Ammon's horn (tissue), 1 donor: ENCODE measurements at regions not wholly inside any gene's neighbourhood (a gene's known extent, or its start where the extent isn't known, plus 50 kb on each side); places are given as distances from the start of the nearest gene placed in this dataset.
"Not testable (repeated sequence)": the region's sequence is repeated elsewhere in the genome, so short reads cannot be mapped to it uniquely, and the experiment has no call there.

Source experiments
- DNase-seq: peaks from one replicate; pipeline ENCODE4 v3.0.0-alpha.2; 2016; ENCODE audit warnings: low spot score

DNA sequence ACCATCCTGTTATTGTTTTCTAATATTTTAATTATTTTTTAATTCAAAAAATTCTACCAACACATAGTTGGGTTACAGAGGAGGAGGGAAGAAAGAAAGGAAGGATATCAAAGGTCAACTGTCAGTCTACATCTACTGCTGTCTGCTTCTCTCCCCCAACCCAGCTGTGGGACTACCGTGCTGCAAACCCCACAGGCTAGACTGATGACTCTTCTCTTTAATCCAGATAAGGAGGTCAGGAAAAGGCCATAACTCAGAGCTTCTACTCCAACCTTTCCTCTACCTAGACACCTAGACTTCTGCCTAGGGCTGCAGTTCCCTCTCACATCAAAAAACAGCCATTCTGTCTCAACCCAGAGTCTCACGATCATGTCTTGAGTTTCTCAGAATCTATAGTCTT, 124.2 kb upstream of the ETV3 start:
- DNase-seq: no peak

GRCh38 chr1:157255891-157256290, 117.7 kb upstream of the ETV3 start:
- DNase-seq: not testable (repeated sequence)

DNA sequence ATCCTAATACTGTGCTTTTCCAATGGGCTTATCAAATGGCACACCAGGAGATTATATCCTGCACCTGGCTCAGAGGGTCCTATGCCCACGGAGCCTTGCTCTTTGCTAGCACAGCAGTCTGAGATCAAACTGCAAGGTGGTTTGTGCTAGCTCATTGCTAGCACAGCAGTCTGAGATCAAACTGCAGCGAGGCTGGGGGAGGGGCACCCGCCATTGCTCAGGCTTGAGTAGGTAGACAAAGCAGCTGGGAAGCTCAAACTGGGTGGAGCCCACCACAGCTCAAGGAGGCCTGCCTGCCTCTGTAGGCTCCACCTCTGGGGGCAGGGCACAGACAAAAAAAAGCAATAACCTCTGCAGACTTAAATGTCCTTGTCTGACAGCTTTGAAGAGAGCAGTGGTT, 116.0 kb upstream of the ETV3 start:
- not testable (repeated sequence) for DNase-seq

DNA sequence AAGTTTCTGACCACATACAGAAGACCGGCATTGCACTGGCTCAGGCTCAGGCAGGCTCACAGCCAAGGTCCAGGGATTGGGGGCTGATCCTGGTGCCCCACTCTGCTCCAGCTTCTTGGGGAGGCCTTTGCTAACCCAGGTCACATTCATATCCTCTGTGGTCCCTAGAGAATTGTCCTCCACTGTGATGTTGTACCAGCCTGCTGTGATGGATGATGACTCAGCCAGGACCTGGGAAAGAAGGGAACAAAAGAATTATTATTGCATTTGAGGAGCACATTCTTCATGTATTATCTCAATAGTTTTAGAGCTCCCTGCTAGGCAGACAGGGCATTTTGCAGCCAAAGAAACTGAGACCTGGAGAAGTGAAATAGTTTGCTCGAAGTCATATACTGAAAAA, 114.3 kb upstream of the ETV3 start:
- no peak for DNase-seq

- no peak for DNase-seq
Measured at GRCh38 chr1:157249739-157250138, 111.5 kb upstream of the ETV3 start.

DNA sequence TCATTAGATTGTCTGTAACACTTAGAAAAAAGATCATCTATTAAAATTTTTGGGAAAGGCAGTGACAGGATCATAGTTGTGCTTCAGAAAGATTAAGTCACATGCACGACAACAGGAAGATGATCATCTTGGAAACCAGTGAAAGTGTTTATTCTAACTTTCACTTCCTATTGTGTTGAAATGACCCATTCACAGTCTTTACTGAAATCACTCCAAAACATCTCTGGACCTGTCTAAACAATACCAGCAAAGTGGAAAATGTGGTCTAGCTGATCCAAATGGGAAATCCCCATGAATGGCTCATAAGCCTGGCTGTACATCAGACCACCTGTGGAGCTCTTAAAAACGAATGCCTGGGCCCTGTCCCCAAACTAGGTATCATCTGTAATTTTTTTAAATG, 111.1 kb upstream of the ETV3 start:
- DNase-seq: no peak

- not testable (repeated sequence) for DNase-seq
Measured at GRCh38 chr1:157247764-157248049, 109.5 kb upstream of the ETV3 start.

- DNase-seq: no peak
Measured at GRCh38 chr1:157247005-157247763, 109.0 kb upstream of the ETV3 start.

DNA sequence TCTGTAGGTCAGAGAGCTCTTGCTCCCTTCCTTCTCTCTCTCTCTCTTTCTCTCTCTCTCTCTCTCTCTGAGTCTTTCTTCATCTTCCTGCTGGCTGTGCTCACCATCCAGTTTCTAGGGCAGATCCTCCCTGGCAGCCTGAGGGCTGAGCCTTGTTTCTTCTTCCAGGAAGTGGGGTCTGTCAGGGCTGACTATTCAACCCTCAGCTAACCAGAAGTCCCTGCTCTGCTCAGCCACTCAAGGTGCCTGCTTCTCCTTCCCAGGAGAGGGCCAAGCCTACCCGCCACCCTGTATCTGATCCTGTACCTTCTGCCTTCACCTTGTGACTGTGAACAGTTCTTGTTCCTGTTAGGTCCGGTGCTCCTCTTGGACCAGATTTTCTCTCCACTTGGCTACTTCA, 107.6 kb upstream of the ETV3 start:
- DNase-seq: no peak

DNA sequence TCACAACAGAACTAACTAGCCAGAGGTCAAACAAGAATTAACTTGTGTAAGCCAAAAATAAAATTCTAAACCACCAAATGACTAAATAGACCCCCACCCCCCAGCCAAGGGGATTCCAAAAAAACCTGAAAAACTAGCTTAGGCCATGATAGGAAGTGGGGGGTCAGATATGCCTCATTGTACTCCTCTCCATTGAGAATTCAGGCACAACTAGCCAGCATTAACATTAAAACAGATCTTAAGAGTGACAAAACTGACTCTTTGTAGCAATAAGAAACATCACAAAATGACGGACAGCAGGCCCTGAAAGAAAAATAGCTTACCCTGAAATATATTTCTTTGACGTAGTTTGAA, 103.0 kb upstream of the ETV3 start:
- DNase-seq: no peak

- DNase-seq: no peak
Measured at GRCh38 chr1:157240495-157241184, 102.4 kb upstream of the ETV3 start.

- no peak for DNase-seq
Measured at GRCh38 chr1:157239936-157240335, 101.7 kb upstream of the ETV3 start.

DNA sequence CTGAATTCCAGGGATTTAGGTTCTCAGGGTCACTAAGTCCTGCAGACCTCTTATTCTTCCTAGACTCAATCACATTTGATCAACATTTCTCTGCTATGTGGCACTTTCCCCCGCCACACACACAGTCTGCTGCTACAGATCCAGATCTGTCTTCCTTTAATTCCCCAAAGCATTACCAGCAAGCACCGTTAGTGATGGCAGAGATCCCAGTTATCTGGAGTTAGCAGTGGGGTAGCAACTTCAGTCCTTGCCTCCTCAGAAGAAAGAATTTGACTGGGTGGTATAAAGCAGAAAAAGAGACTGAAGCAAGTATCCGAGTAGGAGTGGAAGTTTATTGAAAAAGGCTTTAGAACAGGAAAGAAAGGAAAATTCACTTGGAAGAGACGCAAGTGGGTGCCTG, 100.4 kb upstream of the ETV3 start:
- DNase-seq: peak; percentile 2

DNA sequence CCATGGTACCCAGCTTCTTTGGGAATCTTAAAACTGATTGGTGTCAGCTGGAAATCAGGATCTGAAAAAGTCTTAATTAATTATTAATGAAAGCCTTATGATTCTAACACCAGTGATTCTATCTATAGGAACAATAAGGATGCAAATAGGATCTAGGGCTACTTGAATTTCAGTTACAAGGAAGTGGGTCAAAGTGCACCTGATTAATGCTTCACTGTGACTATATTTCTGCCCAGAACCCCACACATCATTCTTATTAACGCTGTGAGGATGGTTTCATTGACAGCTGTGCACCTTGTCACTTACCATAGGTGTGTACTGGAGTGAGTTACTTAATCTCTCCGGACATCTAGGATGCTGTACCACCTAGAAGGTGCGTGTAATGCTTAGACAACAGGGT, 99.8 kb upstream of the ETV3 start:
- DNase-seq: no peak

- no peak for DNase-seq
Measured at GRCh38 chr1:157237522-157237921, 99.3 kb upstream of the ETV3 start.

DNA sequence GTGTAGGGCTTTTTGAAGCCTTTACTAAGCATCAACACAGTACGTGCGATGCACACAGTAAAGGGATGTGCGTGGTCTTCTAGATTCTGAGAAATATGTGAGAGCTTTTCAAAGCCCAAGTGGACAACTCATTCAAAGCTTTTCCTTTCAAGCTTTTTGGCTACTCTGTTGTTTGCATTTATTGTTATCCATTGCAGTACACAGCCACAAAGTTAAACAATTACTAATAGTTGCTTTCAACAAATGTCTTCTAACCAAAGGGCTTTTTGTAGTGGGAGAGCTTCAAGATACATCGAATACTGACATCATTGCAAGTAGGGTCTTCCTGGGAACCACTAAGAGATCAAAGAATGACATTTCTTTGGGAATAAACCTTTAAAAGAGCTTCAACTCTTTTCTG, 97.9 kb upstream of the ETV3 start:
- DNase-seq: no peak

DNA sequence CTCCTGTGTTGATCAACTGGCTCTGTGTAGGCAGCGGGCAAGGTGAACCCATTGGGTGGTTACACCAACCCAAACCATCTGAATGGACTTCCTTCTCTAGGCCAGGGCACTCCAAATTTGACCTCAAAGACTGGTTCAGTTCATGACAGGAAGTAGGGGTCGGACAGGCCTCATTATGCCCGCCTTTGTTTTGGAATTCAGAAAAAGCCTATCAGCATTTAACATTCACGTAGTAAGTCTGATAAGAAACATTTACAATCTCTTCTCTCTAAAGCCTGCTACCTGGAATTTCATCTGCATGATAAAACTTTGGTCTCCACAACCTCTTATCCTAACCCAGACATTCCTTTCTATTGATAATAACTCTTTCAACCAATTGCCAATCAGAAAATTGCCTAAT, 97.1 kb upstream of the ETV3 start:
- no peak for DNase-seq

- DNase-seq: no peak
Measured at GRCh38 chr1:157234705-157235273, 96.6 kb upstream of the ETV3 start.

- DNase-seq: no peak
Measured at GRCh38 chr1:157233131-157233530, 94.9 kb upstream of the ETV3 start.

- DNase-seq: no peak
Measured at GRCh38 chr1:157231846-157232525, 93.8 kb upstream of the ETV3 start.

- no peak for DNase-seq
Measured at GRCh38 chr1:157230500-157230899, 92.3 kb upstream of the ETV3 start.

- DNase-seq: no peak
Measured at GRCh38 chr1:157227700-157228099, 89.5 kb upstream of the ETV3 start.

- DNase-seq: no peak
Measured at GRCh38 chr1:157226739-157227138, 88.5 kb upstream of the ETV3 start.
